GM23338 (cell line): ENCODE measurements at regions not wholly inside any gene's neighbourhood (a gene's known extent, or its start where the extent isn't known, plus 50 kb on each side); places are given as distances from the start of the nearest gene placed in this dataset.

Source experiments
- CREB1 ChIP-seq: fragments of 250-450 bp; sonication (Bioruptor Pico); IDR thresholded peaks from 2 replicates; pipeline ENCODE4 v1.5.0; 2020; ENCODE audit warnings: low read depth, mild to moderate bottlenecking, moderate library complexity
- CTCF ChIP-seq, 2 experiments: fragments of 200-600 bp in 1 of 2; sonication (generic) in 1 of 2; conservative IDR thresholded peaks; 2 replicates each; pipeline versions ENCODE4 v1.5.1 to v1.6.1; 2016 to 2017; ENCODE audit warnings: antibody characterized with exemption in 2 of 2, low read depth in 2 of 2, mild to moderate bottlenecking in 2 of 2, moderate library complexity in 1 of 2
- EZH2 ChIP-seq: fragments of 200-600 bp; sonication (generic); IDR thresholded peaks from one replicate; pipeline ENCODE4 v1.8.0; 2017; ENCODE audit warnings: antibody characterized with exemption, mild to moderate bottlenecking, low read depth; ENCODE audit not compliant: unreplicated experiment
- EZH2phosphoT487 ChIP-seq: fragments of 200-600 bp; sonication (generic); IDR thresholded peaks from one replicate; pipeline ENCODE4 v1.8.1; 2018; ENCODE audit warnings: antibody characterized with exemption; ENCODE audit not compliant: unreplicated experiment
- JUNB ChIP-seq: IDR thresholded peaks from one replicate; pipeline ENCODE4 v1.6.1; 2016; ENCODE audit warnings: antibody characterized with exemption; ENCODE audit not compliant: unreplicated experiment
- POLR2AphosphoS5 ChIP-seq: IDR thresholded peaks from 2 replicates; pipeline ENCODE4 v1.6.1; 2016; ENCODE audit warnings: antibody characterized with exemption, low read depth
- REST ChIP-seq: IDR thresholded peaks from one replicate; pipeline ENCODE4 v1.6.1; 2018; ENCODE audit warnings: antibody characterized with exemption; ENCODE audit not compliant: unreplicated experiment
- STAT1 ChIP-seq: IDR thresholded peaks from one replicate; pipeline ENCODE4 v1.6.1; 2016; ENCODE audit warnings: antibody characterized with exemption; ENCODE audit not compliant: unreplicated experiment
- ZNF114 ChIP-seq: fragments of 250-450 bp; sonication (Bioruptor Pico); IDR thresholded peaks from 2 replicates; pipeline ENCODE4 v1.5.0; 2020; ENCODE audit warnings: mild to moderate bottlenecking, moderate library complexity
- ZNF331 ChIP-seq: fragments of 250-450 bp; sonication (Bioruptor Pico); IDR thresholded peaks from 2 replicates; pipeline ENCODE4 v1.5.0; 2020; ENCODE audit warnings: low read depth, mild to moderate bottlenecking, moderate library complexity

- TF ChIP-seq CTCF (conservative IDR thresholded peaks at IDR 0.05; ENCODE audit: low read depth in 2 of 2) (no peak), EZH2phosphoT487 (no peak), REST (no peak), EZH2 (no peak), POLR2AphosphoS5 (no peak), JUNB (no peak), STAT1 (no peak), ZNF331 (CRISPR knock-in tag) (no peak), CREB1 (CRISPR knock-in tag) (no peak), ZNF114 (CRISPR knock-in tag) (no peak)
These were observed 222.9 kb upstream of the DEFB112 start for GRCh38 chr6:50272611-50273010.
